IMR-90 (cell line): ENCODE measurements at regions not wholly inside any gene's neighbourhood (a gene's known extent, or its start where the extent isn't known, plus 50 kb on each side); places are given as distances from the start of the nearest gene placed in this dataset.

Experiments used
- ATAC-seq: fragments of 200-7000 bp; cut with Tn5 transposase; 2 replicates; pipeline ENCODE4 v1.9.1; 2020; ENCODE audit warnings: low read depth, mild to moderate bottlenecking, moderate library complexity
- BruUV-seq: library from RNA; stranded (reverse); fragments of 400-500 nt; replicated peaks from 2 replicates; lab custom pipeline; 2021; lab: Mats Ljungman, UMichigan
- CTCF ChIA-PET: fragments of 300-600 bp; formaldehyde crosslinking; extraction: SDS; loops from one replicate; lab custom pipeline; 2021; ENCODE audit warnings: antibody characterized with exemption; lab: Yijun Ruan, JAX
- POLR2A ChIA-PET: fragments of 300-600 bp; sonication (Branson Sonifier 250); formaldehyde crosslinking; loops from one replicate; lab custom pipeline; 2022; ENCODE audit warnings: antibody characterized with exemption; ENCODE audit not compliant: unreplicated experiment; lab: Charles Lee
- DNase-seq: peaks from one replicate; pipeline ENCODE4 v3.0.0; 2013
- H2AFZ ChIP-seq: replicated peaks from 2 replicates; pipeline ENCODE3; 2013; ENCODE audit warnings: low read length, mild to moderate bottlenecking; ENCODE audit not compliant: poor library complexity
- H2AK5ac ChIP-seq: 2 replicates; pipeline ENCODE4 v1.6.1; 2013; ENCODE audit warnings: low read depth, low read length, inconsistent platforms
- H2AK9ac ChIP-seq: replicated peaks from 2 replicates; pipeline ENCODE3; 2013; ENCODE audit warnings: mild to moderate bottlenecking, low read depth, low read length, moderate library complexity; ENCODE audit not compliant: poor library complexity
- H2BK120ac ChIP-seq: 2 replicates; pipeline ENCODE4 v1.6.1; 2013; ENCODE audit warnings: low read depth, low read length, inconsistent platforms
- H2BK15ac ChIP-seq: 3 replicates; pipeline ENCODE4 v1.6.1; 2013; ENCODE audit warnings: low read depth, low read length, inconsistent platforms
- H2BK20ac ChIP-seq: 2 replicates; pipeline ENCODE4 v1.6.1; 2013; ENCODE audit warnings: low read depth, mild to moderate bottlenecking, inconsistent platforms, low read length, moderate library complexity
- H2BK5ac ChIP-seq: 2 replicates; pipeline ENCODE4 v1.6.1; 2013; ENCODE audit warnings: mild to moderate bottlenecking, low read depth, low read length, inconsistent platforms; ENCODE audit not compliant: poor library complexity, severe bottlenecking
- H3K14ac ChIP-seq: replicated peaks from 2 replicates; pipeline ENCODE4 v1.6.1; 2013; ENCODE audit warnings: low read depth, low read length, inconsistent platforms
- H3K18ac ChIP-seq: 2 replicates; pipeline ENCODE4 v1.6.1; 2013; ENCODE audit warnings: low read depth, low read length, control low read depth
- H3K23ac ChIP-seq: 2 replicates; pipeline ENCODE4 v1.6.1; 2013; ENCODE audit warnings: low read depth, low read length, inconsistent platforms
- H3K27ac ChIP-seq: 2 replicates; pipeline ENCODE4 v1.5.1; 2013; ENCODE audit warnings: mild to moderate bottlenecking, control low read depth, low read length; ENCODE audit not compliant: insufficient read depth
- H3K27me3 ChIP-seq: 2 replicates; pipeline ENCODE4 v1.6.1; 2013; ENCODE audit warnings: low read length; ENCODE audit not compliant: control insufficient read depth, insufficient read depth
- H3K36me3 ChIP-seq: 2 replicates; pipeline ENCODE4 v1.6.1; 2013; ENCODE audit warnings: low read length, mixed read lengths; ENCODE audit not compliant: control insufficient read depth, insufficient read depth
- H3K4ac ChIP-seq: 2 replicates; pipeline ENCODE4 v1.6.1; 2013; ENCODE audit warnings: low read depth, low read length, inconsistent platforms
- H3K4me1 ChIP-seq: 2 replicates; pipeline ENCODE4 v1.6.1; 2013; ENCODE audit warnings: low read length, mixed read lengths; ENCODE audit not compliant: control insufficient read depth, insufficient read depth
- H3K4me2 ChIP-seq: 2 replicates; pipeline ENCODE4 v1.6.1; 2013; ENCODE audit warnings: low read depth, mild to moderate bottlenecking, control low read depth, low read length, moderate library complexity
- H3K4me3 ChIP-seq: 2 replicates; pipeline ENCODE4 v1.5.1; 2013; ENCODE audit warnings: low read depth, mild to moderate bottlenecking, control low read depth, low read length, moderate library complexity; ENCODE audit not compliant: insufficient read depth
- H3K56ac ChIP-seq: 2 replicates; pipeline ENCODE4 v1.6.1; 2013; ENCODE audit warnings: low read length, inconsistent platforms; ENCODE audit not compliant: insufficient read depth; ENCODE audit errors: extremely low read depth
- H3K79me1 ChIP-seq, 2 experiments: 2 replicates each; pipeline ENCODE4 v1.6.1; 2013; ENCODE audit warnings: low read length in 2 of 2, inconsistent platforms in 1 of 2, low read depth in 1 of 2
- H3K9ac ChIP-seq: 2 replicates; pipeline ENCODE4 v1.6.1; 2013; ENCODE audit warnings: low read depth, low read length, control low read depth
- H3K9me1 ChIP-seq: 2 replicates; pipeline ENCODE4 v1.6.1; 2013; ENCODE audit warnings: low read length, inconsistent platforms; ENCODE audit not compliant: insufficient read depth
- H3K9me3 ChIP-seq: 2 replicates; pipeline ENCODE4 v1.6.1; 2013; ENCODE audit warnings: low read length; ENCODE audit not compliant: control insufficient read depth, insufficient read depth
- H4K20me1 ChIP-seq: 2 replicates; pipeline ENCODE4 v1.6.1; 2013; ENCODE audit warnings: low read length, inconsistent platforms; ENCODE audit not compliant: insufficient read depth
- H4K5ac ChIP-seq: 2 replicates; pipeline ENCODE4 v1.6.1; 2013; ENCODE audit warnings: mild to moderate bottlenecking, low read depth, low read length, control low read depth
- H4K8ac ChIP-seq, 2 experiments: 2 replicates each; pipeline ENCODE4 v1.6.1; 2013; ENCODE audit warnings: low read depth in 2 of 2, low read length in 2 of 2, control low read depth in 1 of 2, inconsistent platforms in 1 of 2
- H4K91ac ChIP-seq: 2 replicates; pipeline ENCODE4 v1.6.1; 2013; ENCODE audit warnings: low read depth, low read length, inconsistent platforms; ENCODE audit not compliant: insufficient read depth
- BHLHE40 ChIP-seq: fragments of 150-350 bp; IDR thresholded peaks from 2 replicates; pipeline ENCODE4 v1.6.1; 2016; ENCODE audit warnings: mild to moderate bottlenecking, low read depth, low read length
- CEBPB ChIP-seq: IDR thresholded peaks from 2 replicates; pipeline ENCODE4 v1.6.1; 2012; ENCODE audit warnings: low read depth, low read length, improper control_type of control experiment
- CHD1 ChIP-seq: IDR thresholded peaks from 2 replicates; pipeline ENCODE4 v1.6.1; 2012; ENCODE audit warnings: low read depth, low read length, improper control_type of control experiment
- CTCF ChIP-seq: conservative IDR thresholded peaks from 2 replicates; pipeline ENCODE4 v1.5.1; 2012; ENCODE audit warnings: mild to moderate bottlenecking, low read depth, low read length, improper control_type of control experiment
- ELK1 ChIP-seq: fragments of 150-350 bp; IDR thresholded peaks from 2 replicates; pipeline ENCODE4 v1.6.1; 2016; ENCODE audit warnings: low read depth, mild to moderate bottlenecking, low read length, moderate library complexity, borderline replicate concordance
- FOS ChIP-seq: fragments of 150-350 bp; IDR thresholded peaks from 2 replicates; pipeline ENCODE4 v1.6.1; 2016; ENCODE audit warnings: low read depth, low read length
- MAFK ChIP-seq: IDR thresholded peaks from 2 replicates; pipeline ENCODE4 v1.6.1; 2012; ENCODE audit warnings: low read depth, low read length, improper control_type of control experiment
- MAZ ChIP-seq: IDR thresholded peaks from 2 replicates; pipeline ENCODE4 v1.6.1; 2012; ENCODE audit warnings: low read depth, mild to moderate bottlenecking, low read length, improper control_type of control experiment, moderate library complexity, borderline replicate concordance
- MXI1 ChIP-seq: IDR thresholded peaks from 2 replicates; pipeline ENCODE4 v1.6.1; 2012; ENCODE audit warnings: low read depth, mild to moderate bottlenecking, low read length, moderate library complexity, borderline replicate concordance
- NFE2L2 ChIP-seq: fragments of 150-350 bp; IDR thresholded peaks from 2 replicates; pipeline ENCODE4 v1.6.1; 2016; ENCODE audit warnings: low read depth, mild to moderate bottlenecking, low read length
- POLR2A ChIP-seq: IDR thresholded peaks from 2 replicates; pipeline ENCODE4 v1.6.1; 2012; ENCODE audit warnings: mild to moderate bottlenecking, low read depth, low read length
- RAD21 ChIP-seq: IDR thresholded peaks from 2 replicates; pipeline ENCODE4 v1.6.1; 2012; ENCODE audit warnings: low read length, improper control_type of control experiment
- RCOR1 ChIP-seq: IDR thresholded peaks from 2 replicates; pipeline ENCODE4 v1.6.1; 2012; ENCODE audit warnings: mild to moderate bottlenecking, low read length, improper control_type of control experiment; ENCODE audit not compliant: insufficient replicate concordance
- RFX5 ChIP-seq: IDR thresholded peaks from 2 replicates; pipeline ENCODE4 v1.8.0; 2012; ENCODE audit warnings: low read depth, mild to moderate bottlenecking, low read length, moderate library complexity
- USF2 ChIP-seq: fragments of 150-350 bp; IDR thresholded peaks from 2 replicates; pipeline ENCODE4 v1.6.1; 2017; ENCODE audit warnings: mild to moderate bottlenecking, antibody characterized with exemption, low read length, low read depth
- WGBS, 2 experiments: methylation state at CpG; one replicate each; pipeline versions ENCODE4 v1.1.5 to v1.1.7; 2013; ENCODE audit warnings: missing lambda C conversion rate in 2 of 2; ENCODE audit not compliant: insufficient read length in 1 of 2; ENCODE audit errors: extremely low coverage in 2 of 2; 5-methylcytosine and 5-hydroxymethylcytosine counted together
- dilution Hi-C: fragments of 300-500 bp; cut with HindIII; formaldehyde crosslinking; loops from one replicate; pipeline ENCODE4 v1.14.3; 2018; ENCODE audit warnings: low sequenced_read_pairs; ENCODE audit not compliant: unreplicated experiment
- in situ Hi-C: fragments of 300-500 bp; cut with MboI; formaldehyde crosslinking; loops from 3 replicates; pipeline ENCODE4 v1.14.3; 2019; ENCODE audit warnings: low sequenced_read_pairs, inconsistent platforms, mixed read lengths
- intact Hi-C: fragments of 100-400 bp; cut with micrococcal nuclease; formaldehyde crosslinking; loops from 2 replicates; pipeline ENCODE4 v1.10.0; 2022

- Histone ChIP-seq H3K4ac (0 out of 2 replicates have a peak overlapping the region, but pooled peaks have one; percentile 24), H3K14ac (no peak overlapping the region), H4K8ac (no peak overlapping the region), H3K18ac (no peak overlapping the region), H3K79me1 (no peaks in the 10 kb centered on the region), H2AK5ac (no peak overlapping the region), H2AK9ac (no peak overlapping the region), H3K56ac (no peak overlapping the region), H3K23ac (no peak overlapping the region), H3K4me1 (peaks cover 30% of the 10 kb centered on the region), H2BK5ac (no peak overlapping the region), H4K5ac (no peak overlapping the region), H3K36me3 (no peaks in the 10 kb centered on the region), H2AFZ (no peak overlapping the region), H4K91ac (peak overlapping the region; percentile 50; the same call in 1 of the 2 replicates), H3K9me1 (peaks cover 20% of the 10 kb centered on the region), H3K4me2 (no peak overlapping the region), H3K27ac (no peak overlapping the region), H2BK15ac (peak overlapping the region; percentile 25; the same call in 1 of the 3 replicates), H2BK20ac (no peak overlapping the region), H2BK120ac (0 out of 2 replicates have a peak overlapping the region, but pooled peaks have one; percentile 7), H3K9ac (no peak overlapping the region), H3K4me3 (no peak overlapping the region), H3K27me3 (peaks cover 15% of the 10 kb centered on the region), H4K20me1 (no peaks in the 10 kb centered on the region), H3K9me3 (no peaks in the 10 kb centered on the region)
- intact Hi-C loops: loop anchor here (5.0 kb wide), 1 partner anchor 141 kb away; no protein-coding TSS in a partner anchor
- POLR2A ChIA-PET: no interaction called here
- DNase-seq (no peak), ATAC-seq (no peak)
- 85% methylated on average over 2 of the region's 6 CpGs; no CpG with 5 or more reads in 1 of the 2 experiments for WGBS, 2 experiments
- TF ChIP-seq USF2 (no peak), CTCF (no peak), MAFK (no peak), RAD21 (no peak), MXI1 (no peak), FOS (no peak), ELK1 (no peak), BHLHE40 (no peak), MAZ (no peak), NFE2L2 (no peak), CHD1 (no peak), RCOR1 (no peak), CEBPB (no peak), RFX5 (no peak), POLR2A (no peak)
- dilution Hi-C loops: no loop called here
- in situ Hi-C loops: no loop called here
- CTCF ChIA-PET: no interaction called here
- no TSS peak for BruUV-seq
Observed at GRCh38 chr6:43931201-43931600, 161.2 kb downstream of the VEGFA start.
